ENCODE measurements at regions not wholly inside any gene's neighbourhood (a gene's known extent, or its start where the extent isn't known, plus 50 kb on each side); places are given as distances from the start of the nearest gene placed in this dataset.

GRCh38 chr10:60467202-60467546 is 77.5 kb upstream of the ANK3 start:
- no peak for DNase-seq (ENCODE audit: low read depth in 3 of 3)

- no peak for DNase-seq (ENCODE audit: low read depth in 3 of 3)
Observed at GRCh38 chr10:60466267-60467201, 76.9 kb upstream of the ANK3 start.

- DNase-seq (ENCODE audit: low read depth in 3 of 3): no peak
Observed at GRCh38 chr10:60465801-60466200, 76.1 kb upstream of the ANK3 start.

- no peak for DNase-seq (ENCODE audit: low read depth in 3 of 3)
Observed at GRCh38 chr10:60464659-60465058, 75.0 kb upstream of the ANK3 start.

GRCh38 chr10:60463746-60464145 is 74.1 kb upstream of the ANK3 start:
- DNase-seq (ENCODE audit: low read depth in 3 of 3): no peak

GRCh38 chr10:60461688-60462087 is 72.0 kb upstream of the ANK3 start:
- DNase-seq (ENCODE audit: low read depth in 3 of 3): no peak

- no peak for DNase-seq (ENCODE audit: low read depth in 3 of 3)
Observed at GRCh38 chr10:60459701-60460457, 70.2 kb upstream of the ANK3 start.

GRCh38 chr10:60456053-60456452 is 66.4 kb upstream of the ANK3 start:
- DNase-seq (ENCODE audit: low read depth in 3 of 3): no peak

- no peak for DNase-seq (ENCODE audit: low read depth in 3 of 3)
Observed at GRCh38 chr10:60454336-60454735, 64.7 kb upstream of the ANK3 start.

GRCh38 chr10:60453036-60453435 is 63.4 kb upstream of the ANK3 start:
- no peak for DNase-seq (ENCODE audit: low read depth in 3 of 3)

GRCh38 chr10:60450291-60450690 is 60.6 kb upstream of the ANK3 start:
- no peak for DNase-seq (ENCODE audit: low read depth in 3 of 3)

- no peak for DNase-seq (ENCODE audit: low read depth in 3 of 3)
Observed at GRCh38 chr10:60448246-60448645, 58.6 kb upstream of the ANK3 start.

GRCh38 chr10:60446851-60447250 is 57.2 kb upstream of the ANK3 start:
- no peak for DNase-seq (ENCODE audit: low read depth in 3 of 3)

GRCh38 chr10:60446070-60446833 is 56.6 kb upstream of the ANK3 start:
- no peak for DNase-seq (ENCODE audit: low read depth in 3 of 3)

GRCh38 chr10:60444494-60445064 is 54.9 kb upstream of the ANK3 start:
- no peak for DNase-seq (ENCODE audit: low read depth in 3 of 3)

GRCh38 chr10:60443346-60443745 is 53.7 kb upstream of the ANK3 start:
- DNase-seq (ENCODE audit: low read depth in 3 of 3): no peak

GRCh38 chr10:60441515-60441914 is 51.8 kb upstream of the ANK3 start:
- DNase-seq (ENCODE audit: low read depth in 3 of 3): no peak

GRCh38 chr10:60439641-60440040 is 50.0 kb upstream of the ANK3 start:
- no peak for DNase-seq (ENCODE audit: low read depth in 3 of 3)

Measured in stimulated activated CD4-positive, alpha-beta T cell treated with anti-CD3 and anti-CD28 coated beads, TNF-alpha, amount 100 ng/mL, for 4 hours (primary cell).